ENCODE measurements at regions not wholly inside any gene's neighbourhood (a gene's known extent, or its start where the extent isn't known, plus 50 kb on each side); places are given as distances from the start of the nearest gene placed in this dataset.

- H2AFZ ChIP-seq (ENCODE audit: low read depth): no peak overlapping the region
Observed at GRCh38 chr10:70973275-70973674, 84.9 kb upstream of the PCBD1 start.

GRCh38 chr10:70974351-70974901, 86.1 kb upstream of the PCBD1 start:
- H3K4me2 ChIP-seq: no peak overlapping the region
- no peaks in the 10 kb centered on the region for H3K27me3 ChIP-seq (ENCODE audit: insufficient read depth, low read depth)
- no peak overlapping the region; the same call in 1 of the 2 replicates for H2AFZ ChIP-seq (ENCODE audit: low read depth)
- no peaks in the 10 kb centered on the region for H4K20me1 ChIP-seq (ENCODE audit: insufficient read depth)
- no peak overlapping the region for H3K4me3 ChIP-seq (IDR thresholded peaks at IDR 0.05; ENCODE audit: insufficient read depth, low read depth, low read length)
- H3K27ac ChIP-seq: no peak overlapping the region
- no peaks in the 10 kb centered on the region for H3K36me3 ChIP-seq (ENCODE audit: insufficient read depth)
- TF ChIP-seq CTCF (conservative IDR thresholded peaks at IDR 0.05; ENCODE audit: low read depth, low read length): no peak
- H3K79me2 ChIP-seq (ENCODE audit: insufficient read depth, low read depth): no peaks in the 10 kb centered on the region
- peaks cover 11% of the 10 kb centered on the region for H3K4me1 ChIP-seq (ENCODE audit: low read depth, poor library complexity, severe bottlenecking)
- H3K9ac ChIP-seq: no peak overlapping the region

More at GRCh38 chr10:70973275-70973674, 84.9 kb upstream of the PCBD1 start:
- no peak for TF ChIP-seq CTCF (conservative IDR thresholded peaks at IDR 0.05; ENCODE audit: low read depth, low read length)
- Histone ChIP-seq H3K36me3 (ENCODE audit: insufficient read depth) (no peaks in the 10 kb centered on the region), H3K9ac (no peak overlapping the region), H3K27me3 (ENCODE audit: insufficient read depth, low read depth) (no peaks in the 10 kb centered on the region), H3K4me3 (IDR thresholded peaks at IDR 0.05; ENCODE audit: insufficient read depth, low read depth, low read length) (no peak overlapping the region), H3K4me2 (no peak overlapping the region), H3K27ac (no peak overlapping the region), H4K20me1 (ENCODE audit: insufficient read depth) (no peaks in the 10 kb centered on the region), H3K79me2 (ENCODE audit: insufficient read depth, low read depth) (no peaks in the 10 kb centered on the region), H3K4me1 (ENCODE audit: low read depth, poor library complexity, severe bottlenecking) (peaks cover 22% of the 10 kb centered on the region)

GRCh38 chr10:70974920-70975319, 86.6 kb upstream of the PCBD1 start:
- no peak overlapping the region for H2AFZ ChIP-seq (ENCODE audit: low read depth)
- no peaks in the 10 kb centered on the region for H3K79me2 ChIP-seq (ENCODE audit: insufficient read depth, low read depth)
- no peaks in the 10 kb centered on the region for H3K36me3 ChIP-seq (ENCODE audit: insufficient read depth)

GRCh38 chr10:70976063-70976695, 87.8 kb upstream of the PCBD1 start:
- peaks cover 10% of the 10 kb centered on the region for H3K4me1 ChIP-seq (ENCODE audit: low read depth, poor library complexity, severe bottlenecking)
- H4K20me1 ChIP-seq (ENCODE audit: insufficient read depth): no peaks in the 10 kb centered on the region
- H3K9ac ChIP-seq: no peak overlapping the region
- no peak overlapping the region for H2AFZ ChIP-seq (ENCODE audit: low read depth)
- H3K27ac ChIP-seq: no peak overlapping the region
- no peak for TF ChIP-seq CTCF (conservative IDR thresholded peaks at IDR 0.05; ENCODE audit: low read depth, low read length)
- no peaks in the 10 kb centered on the region for H3K36me3 ChIP-seq (ENCODE audit: insufficient read depth)
- no peaks in the 10 kb centered on the region for H3K27me3 ChIP-seq (ENCODE audit: insufficient read depth, low read depth)
- no peak overlapping the region for H3K4me2 ChIP-seq
- no peak overlapping the region for H3K4me3 ChIP-seq (IDR thresholded peaks at IDR 0.05; ENCODE audit: insufficient read depth, low read depth, low read length)
- no peaks in the 10 kb centered on the region for H3K79me2 ChIP-seq (ENCODE audit: insufficient read depth, low read depth)

More at GRCh38 chr10:70974920-70975319, 86.6 kb upstream of the PCBD1 start:
- H4K20me1 ChIP-seq (ENCODE audit: insufficient read depth): no peaks in the 10 kb centered on the region
- H3K27me3 ChIP-seq (ENCODE audit: insufficient read depth, low read depth): no peaks in the 10 kb centered on the region
- no peak overlapping the region for H3K4me3 ChIP-seq (IDR thresholded peaks at IDR 0.05; ENCODE audit: insufficient read depth, low read depth, low read length)
- no peak overlapping the region for H3K27ac ChIP-seq
- H3K4me2 ChIP-seq: no peak overlapping the region
- no peak for TF ChIP-seq CTCF (conservative IDR thresholded peaks at IDR 0.05; ENCODE audit: low read depth, low read length)
- no peak overlapping the region for H3K9ac ChIP-seq
- H3K4me1 ChIP-seq (ENCODE audit: low read depth, poor library complexity, severe bottlenecking): peaks cover 10% of the 10 kb centered on the region

Measured in KMS-11 (cell line).